ENCODE measurements at regions not wholly inside any gene's neighbourhood (a gene's known extent, or its start where the extent isn't known, plus 50 kb on each side); places are given as distances from the start of the nearest gene placed in this dataset.

GRCh38 chr16:73240920-73241319 is 193.0 kb upstream of the ZFHX3 start:
- TF ChIP-seq POLR2AphosphoS5 (IDR thresholded peaks at IDR 0.05) (no peak), EP300 (IDR thresholded peaks at IDR 0.05) (no peak), POLR2A (IDR thresholded peaks at IDR 0.05; ENCODE audit: low read depth) (no peak)
- TF ChIP-seq, protein P1, sequence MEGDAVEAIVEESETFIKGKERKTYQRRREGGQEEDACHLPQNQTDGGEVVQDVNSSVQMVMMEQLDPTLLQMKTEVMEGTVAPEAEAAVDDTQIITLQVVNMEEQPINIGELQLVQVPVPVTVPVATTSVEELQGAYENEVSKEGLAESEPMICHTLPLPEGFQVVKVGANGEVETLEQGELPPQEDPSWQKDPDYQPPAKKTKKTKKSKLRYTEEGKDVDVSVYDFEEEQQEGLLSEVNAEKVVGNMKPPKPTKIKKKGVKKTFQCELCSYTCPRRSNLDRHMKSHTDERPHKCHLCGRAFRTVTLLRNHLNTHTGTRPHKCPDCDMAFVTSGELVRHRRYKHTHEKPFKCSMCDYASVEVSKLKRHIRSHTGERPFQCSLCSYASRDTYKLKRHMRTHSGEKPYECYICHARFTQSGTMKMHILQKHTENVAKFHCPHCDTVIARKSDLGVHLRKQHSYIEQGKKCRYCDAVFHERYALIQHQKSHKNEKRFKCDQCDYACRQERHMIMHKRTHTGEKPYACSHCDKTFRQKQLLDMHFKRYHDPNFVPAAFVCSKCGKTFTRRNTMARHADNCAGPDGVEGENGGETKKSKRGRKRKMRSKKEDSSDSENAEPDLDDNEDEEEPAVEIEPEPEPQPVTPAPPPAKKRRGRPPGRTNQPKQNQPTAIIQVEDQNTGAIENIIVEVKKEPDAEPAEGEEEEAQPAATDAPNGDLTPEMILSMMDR (IDR thresholded peaks at IDR 0.05), result no peak
